ENCODE measurements at regions not wholly inside any gene's neighbourhood (a gene's known extent, or its start where the extent isn't known, plus 50 kb on each side); places are given as distances from the start of the nearest gene placed in this dataset.
A peak's percentile ranks its signal among the peaks of the same experiment; 100 is the strongest.

DNA sequence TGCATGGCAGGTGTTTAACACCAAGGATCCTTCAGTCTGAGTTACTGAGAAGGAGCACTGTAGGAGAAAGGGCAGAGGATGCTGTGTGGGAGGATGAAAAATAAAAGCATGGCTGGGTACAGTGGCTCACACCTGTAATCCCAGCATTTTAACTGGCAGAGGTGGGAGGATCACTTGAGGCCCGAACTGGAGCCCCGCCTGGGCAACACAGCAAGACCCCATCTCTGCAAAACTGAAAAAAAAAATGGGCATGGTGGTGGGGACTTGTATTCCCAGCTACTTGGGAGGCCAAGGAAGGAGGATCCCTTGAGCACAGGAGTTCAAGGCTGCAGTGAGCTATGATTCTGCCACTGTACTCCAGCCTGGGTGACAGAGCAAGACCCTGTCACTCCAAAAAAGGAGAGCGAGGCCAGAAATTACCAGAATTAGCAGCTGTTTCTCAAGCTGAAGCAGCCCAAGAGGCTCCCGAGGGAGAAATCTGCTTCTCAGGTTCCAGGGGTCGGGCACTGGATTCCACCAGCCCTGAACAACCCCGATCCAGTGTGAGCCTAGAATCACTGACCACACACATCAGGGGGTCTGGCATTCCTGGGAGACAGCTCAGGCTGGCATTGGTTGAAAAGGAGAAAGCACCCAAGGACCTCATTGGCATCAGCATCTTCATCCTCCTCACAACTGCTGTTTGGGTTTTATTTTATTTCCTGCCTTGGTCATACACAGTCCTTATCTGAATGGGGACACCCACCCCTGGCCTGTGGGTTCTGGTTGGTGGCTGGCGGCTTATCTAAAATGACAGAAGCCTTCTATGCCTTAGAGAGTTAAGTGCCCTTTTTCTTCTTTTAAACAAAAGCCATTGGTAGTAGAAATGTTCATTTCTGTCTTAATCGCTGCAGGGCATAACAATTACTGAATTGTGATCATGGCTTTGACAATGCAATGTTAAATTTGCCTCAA is 66.3 kb upstream of the TRIM2 start:
- no peak for DNase-seq
- H3K9ac ChIP-seq (ENCODE audit: low read length), result no peak overlapping the region
- H3K36me3 ChIP-seq (ENCODE audit: control insufficient read depth in 1 of 2, insufficient read depth in 2 of 2, low read depth in 1 of 2, low read length in 2 of 2), result no peaks in the 10 kb centered on the region
- no peak overlapping the region for H2BK15ac ChIP-seq (ENCODE audit: low read depth, poor library complexity, severe bottlenecking)
- H3K14ac ChIP-seq (ENCODE audit: low read length in 2 of 2), result no peak overlapping the region
- peaks cover 0 to 10% of the 10 kb centered on the region in 2 experiments for H3K27me3 ChIP-seq (ENCODE audit: control insufficient read depth in 1 of 2, insufficient read depth in 1 of 2, low read length in 2 of 2)
- no peaks in the 10 kb centered on the region for H3K79me1 ChIP-seq (replicated peaks; ENCODE audit: low read length, poor library complexity, severe bottlenecking)
- H3K4me1 ChIP-seq (ENCODE audit: control insufficient read depth, insufficient read depth, low read depth, low read length), result peaks cover 7% of the 10 kb centered on the region
- H3K23ac ChIP-seq (ENCODE audit: low read length in 2 of 2), result no peak overlapping the region
- peak overlapping the region; percentile 35 for H2AK5ac ChIP-seq (ENCODE audit: low read length, severe bottlenecking)
- H3K27ac ChIP-seq (ENCODE audit: low read length, poor library complexity, severe bottlenecking), result no peak overlapping the region
- H3K9me3 ChIP-seq (ENCODE audit: control insufficient read depth, low read length), result no peaks in the 10 kb centered on the region
- H3K18ac ChIP-seq (ENCODE audit: low read depth in 1 of 2, low read length in 2 of 2), result no peak overlapping the region
- WGBS, result 93% methylated on average over 8 of the region's 8 CpGs
- H3K4ac ChIP-seq (ENCODE audit: low read depth in 1 of 2, low read length in 2 of 2), result no peak overlapping the region
- H4K91ac ChIP-seq (ENCODE audit: low read length), result no peak overlapping the region
- H3K4me2 ChIP-seq (ENCODE audit: low read length, poor library complexity, severe bottlenecking), result no peak overlapping the region
- no peak overlapping the region for H2BK120ac ChIP-seq (ENCODE audit: low read depth, low read length)
- H3K4me3 ChIP-seq (ENCODE audit: insufficient read depth in 1 of 2, low read depth in 1 of 2, low read length in 2 of 2), result no peak overlapping the region
- H2AFZ ChIP-seq (ENCODE audit: low read depth, low read length), result no peak overlapping the region
- no peak overlapping the region for H2BK12ac ChIP-seq (ENCODE audit: low read length in 2 of 2)
- no peak overlapping the region for H2BK5ac ChIP-seq (ENCODE audit: low read depth, low read length, poor library complexity, severe bottlenecking)
- no peak overlapping the region for H4K8ac ChIP-seq (ENCODE audit: low read length)

DNA sequence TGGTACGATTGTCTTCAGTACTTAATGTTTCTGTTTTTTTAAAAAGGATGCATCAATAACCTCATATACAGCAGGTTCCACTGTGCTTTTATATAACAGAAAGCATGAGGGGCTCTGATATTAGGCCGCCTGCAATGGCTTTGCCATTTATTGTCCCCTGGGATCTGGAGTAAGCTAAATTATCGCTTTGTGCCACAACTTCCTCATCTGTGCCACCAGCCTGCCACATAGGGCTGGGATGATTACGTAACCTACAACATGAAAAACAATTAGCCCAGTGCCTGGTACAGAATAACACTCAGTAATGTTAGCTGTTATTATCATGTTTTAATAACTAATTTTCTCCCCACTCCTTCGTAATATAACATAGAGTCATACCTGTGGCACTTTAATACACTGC is 65.5 kb upstream of the TRIM2 start:
- Histone ChIP-seq H2AK5ac (ENCODE audit: low read length, severe bottlenecking) (no peak overlapping the region), H3K4me3 (ENCODE audit: insufficient read depth in 1 of 2, low read depth in 1 of 2, low read length in 2 of 2) (no peak overlapping the region), H3K18ac (ENCODE audit: low read depth in 1 of 2, low read length in 2 of 2) (no peak overlapping the region), H2AFZ (ENCODE audit: low read depth, low read length) (no peak overlapping the region), H2BK5ac (ENCODE audit: low read depth, low read length, poor library complexity, severe bottlenecking) (no peak overlapping the region), H3K36me3 (ENCODE audit: control insufficient read depth in 1 of 2, insufficient read depth in 2 of 2, low read depth in 1 of 2, low read length in 2 of 2) (no peaks in the 10 kb centered on the region), H3K23ac (ENCODE audit: low read length in 2 of 2) (no peak overlapping the region), H3K9ac (ENCODE audit: low read length) (no peak overlapping the region), H3K27me3 (ENCODE audit: control insufficient read depth in 1 of 2, insufficient read depth in 1 of 2, low read length in 2 of 2) (peaks cover 0 to 10% of the 10 kb centered on the region in 2 experiments), H4K8ac (ENCODE audit: low read length) (no peak overlapping the region), H3K4me1 (ENCODE audit: control insufficient read depth, insufficient read depth, low read depth, low read length) (peaks cover 10% of the 10 kb centered on the region), H3K14ac (ENCODE audit: low read length in 2 of 2) (no peak overlapping the region), H3K4me2 (ENCODE audit: low read length, poor library complexity, severe bottlenecking) (no peak overlapping the region), H2BK12ac (ENCODE audit: low read length in 2 of 2) (no peak overlapping the region), H2BK120ac (ENCODE audit: low read depth, low read length) (no peak overlapping the region), H3K4ac (ENCODE audit: low read depth in 1 of 2, low read length in 2 of 2) (no peak overlapping the region), H2BK15ac (ENCODE audit: low read depth, poor library complexity, severe bottlenecking) (no peak overlapping the region), H4K91ac (ENCODE audit: low read length) (no peak overlapping the region), H3K79me1 (replicated peaks; ENCODE audit: low read length, poor library complexity, severe bottlenecking) (no peaks in the 10 kb centered on the region), H3K9me3 (ENCODE audit: control insufficient read depth, low read length) (no peaks in the 10 kb centered on the region), H3K27ac (ENCODE audit: low read length, poor library complexity, severe bottlenecking) (no peak overlapping the region)
- no peak for DNase-seq
- 92% methylated on average over 3 of the region's 5 CpGs for WGBS

DNA sequence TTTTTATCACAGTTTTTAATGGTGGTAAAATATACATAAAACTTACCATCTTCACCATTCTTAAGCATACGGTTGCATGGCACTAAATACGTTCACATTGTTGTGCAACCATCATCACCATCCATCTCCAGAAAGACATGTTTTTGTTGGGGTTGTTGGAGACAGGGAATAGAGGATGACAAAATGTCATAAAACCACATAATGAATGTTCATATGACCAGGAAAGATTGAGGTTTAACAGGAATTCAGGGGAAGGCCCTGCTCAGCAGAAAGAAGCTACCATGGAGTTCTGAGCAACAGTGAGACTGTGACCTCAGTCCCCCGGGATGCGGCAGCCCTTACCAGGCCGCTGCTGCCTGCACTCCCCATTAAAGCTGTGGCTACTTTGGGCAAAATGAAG is 63.9 kb upstream of the TRIM2 start:
- Histone ChIP-seq H3K27ac (ENCODE audit: low read length, poor library complexity, severe bottlenecking) (no peak overlapping the region), H3K4ac (ENCODE audit: low read depth in 1 of 2, low read length in 2 of 2) (no peak overlapping the region), H2AK5ac (ENCODE audit: low read length, severe bottlenecking) (no peak overlapping the region), H3K23ac (ENCODE audit: low read length in 2 of 2) (no peak overlapping the region), H3K4me2 (ENCODE audit: low read length, poor library complexity, severe bottlenecking) (no peak overlapping the region), H2BK15ac (ENCODE audit: low read depth, poor library complexity, severe bottlenecking) (no peak overlapping the region), H4K91ac (ENCODE audit: low read length) (no peak overlapping the region), H4K8ac (ENCODE audit: low read length) (no peak overlapping the region), H3K79me1 (replicated peaks; ENCODE audit: low read length, poor library complexity, severe bottlenecking) (no peaks in the 10 kb centered on the region), H3K4me3 (ENCODE audit: insufficient read depth in 1 of 2, low read depth in 1 of 2, low read length in 2 of 2) (no peak overlapping the region), H3K9ac (ENCODE audit: low read length) (no peak overlapping the region), H3K36me3 (ENCODE audit: control insufficient read depth in 1 of 2, insufficient read depth in 2 of 2, low read depth in 1 of 2, low read length in 2 of 2) (no peaks in the 10 kb centered on the region), H3K4me1 (ENCODE audit: control insufficient read depth, insufficient read depth, low read depth, low read length) (peaks cover 11% of the 10 kb centered on the region), H3K9me3 (ENCODE audit: control insufficient read depth, low read length) (no peaks in the 10 kb centered on the region), H3K18ac (ENCODE audit: low read depth in 1 of 2, low read length in 2 of 2) (no peak overlapping the region), H2BK120ac (ENCODE audit: low read depth, low read length) (no peak overlapping the region), H2AFZ (ENCODE audit: low read depth, low read length) (no peak overlapping the region), H2BK12ac (ENCODE audit: low read length in 2 of 2) (no peak overlapping the region), H3K27me3 (ENCODE audit: control insufficient read depth in 1 of 2, insufficient read depth in 1 of 2, low read length in 2 of 2) (peaks cover 0 to 10% of the 10 kb centered on the region in 2 experiments), H3K14ac (ENCODE audit: low read length in 2 of 2) (no peak overlapping the region), H2BK5ac (ENCODE audit: low read depth, low read length, poor library complexity, severe bottlenecking) (no peak overlapping the region)
- WGBS, result 92% methylated on average over 3 of the region's 5 CpGs
- no peak for DNase-seq

DNA sequence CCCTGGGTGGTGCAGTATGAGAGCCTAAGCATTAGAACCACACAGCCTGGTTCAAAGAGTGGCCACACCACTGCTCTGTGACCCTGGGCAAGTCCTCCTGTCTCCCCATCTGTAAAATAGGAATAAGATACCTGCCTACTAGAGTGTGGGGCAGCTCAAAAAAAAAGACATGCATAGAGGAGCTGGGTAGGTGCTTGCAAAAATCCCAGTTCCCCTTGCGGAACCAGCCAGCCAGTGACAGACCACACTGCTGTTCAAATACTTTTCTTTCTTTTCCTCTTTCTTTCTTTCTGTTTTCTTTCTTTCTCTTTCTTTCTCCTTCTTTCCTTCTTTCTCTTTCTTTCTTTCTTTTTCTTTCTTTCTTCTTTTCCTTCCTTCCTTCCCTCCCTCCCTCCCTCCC is 63.0 kb upstream of the TRIM2 start:
- Histone ChIP-seq H3K23ac (ENCODE audit: low read length in 2 of 2) (no peak overlapping the region), H3K4ac (ENCODE audit: low read depth in 1 of 2, low read length in 2 of 2) (no peak overlapping the region), H2AK5ac (ENCODE audit: low read length, severe bottlenecking) (no peak overlapping the region), H3K9me3 (ENCODE audit: control insufficient read depth, low read length) (no peaks in the 10 kb centered on the region), H2AFZ (ENCODE audit: low read depth, low read length) (no peak overlapping the region), H3K14ac (ENCODE audit: low read length in 2 of 2) (no peak overlapping the region), H3K4me1 (ENCODE audit: control insufficient read depth, insufficient read depth, low read depth, low read length) (peaks cover 12% of the 10 kb centered on the region), H4K8ac (ENCODE audit: low read length) (no peak overlapping the region), H3K27ac (ENCODE audit: low read length, poor library complexity, severe bottlenecking) (no peak overlapping the region), H3K27me3 (ENCODE audit: control insufficient read depth in 1 of 2, insufficient read depth in 1 of 2, low read length in 2 of 2) (peaks cover 0 to 10% of the 10 kb centered on the region in 2 experiments), H2BK120ac (ENCODE audit: low read depth, low read length) (no peak overlapping the region), H3K18ac (ENCODE audit: low read depth in 1 of 2, low read length in 2 of 2) (no peak overlapping the region), H2BK12ac (ENCODE audit: low read length in 2 of 2) (no peak overlapping the region), H3K4me2 (ENCODE audit: low read length, poor library complexity, severe bottlenecking) (no peak overlapping the region), H3K79me1 (replicated peaks; ENCODE audit: low read length, poor library complexity, severe bottlenecking) (no peaks in the 10 kb centered on the region), H3K4me3 (ENCODE audit: insufficient read depth in 1 of 2, low read depth in 1 of 2, low read length in 2 of 2) (no peak overlapping the region), H2BK5ac (ENCODE audit: low read depth, low read length, poor library complexity, severe bottlenecking) (no peak overlapping the region), H3K9ac (ENCODE audit: low read length) (no peak overlapping the region), H2BK15ac (ENCODE audit: low read depth, poor library complexity, severe bottlenecking) (no peak overlapping the region), H3K36me3 (ENCODE audit: control insufficient read depth in 1 of 2, insufficient read depth in 2 of 2, low read depth in 1 of 2, low read length in 2 of 2) (no peaks in the 10 kb centered on the region), H4K91ac (ENCODE audit: low read length) (no peak overlapping the region)
- 92% methylated on average over 1 of the region's 1 CpG for WGBS
- no peak for DNase-seq

Measured in mesenchymal stem cell (in vitro differentiated cells and primary cell).